ENCODE measurements at regions not wholly inside any gene's neighbourhood (a gene's known extent, or its start where the extent isn't known, plus 50 kb on each side); places are given as distances from the start of the nearest gene placed in this dataset.

GRCh38 chr5:175181331-175181730 is 262.7 kb downstream of the DRD1 start:
- TF ChIP-seq RCOR1 (IDR thresholded peaks at IDR 0.05; ENCODE audit: low read depth, low read length) (no peak), EP300 (IDR thresholded peaks at IDR 0.05) (no peak), CTCF (IDR thresholded peaks at IDR 0.05) (no peak), CEBPB (IDR thresholded peaks at IDR 0.05) (no peak), KDM1A (IDR thresholded peaks at IDR 0.05; ENCODE audit: low read depth) (no peak), POLR2A (IDR thresholded peaks at IDR 0.05; ENCODE audit: low read length) (no peak), JUN (IDR thresholded peaks at IDR 0.05) (no peak), MYC (IDR thresholded peaks at IDR 0.05; ENCODE audit: borderline replicate concordance, low read length) (no peak), KDM5A (IDR thresholded peaks at IDR 0.05) (no peak)
- TF ChIP-seq, protein P1, sequence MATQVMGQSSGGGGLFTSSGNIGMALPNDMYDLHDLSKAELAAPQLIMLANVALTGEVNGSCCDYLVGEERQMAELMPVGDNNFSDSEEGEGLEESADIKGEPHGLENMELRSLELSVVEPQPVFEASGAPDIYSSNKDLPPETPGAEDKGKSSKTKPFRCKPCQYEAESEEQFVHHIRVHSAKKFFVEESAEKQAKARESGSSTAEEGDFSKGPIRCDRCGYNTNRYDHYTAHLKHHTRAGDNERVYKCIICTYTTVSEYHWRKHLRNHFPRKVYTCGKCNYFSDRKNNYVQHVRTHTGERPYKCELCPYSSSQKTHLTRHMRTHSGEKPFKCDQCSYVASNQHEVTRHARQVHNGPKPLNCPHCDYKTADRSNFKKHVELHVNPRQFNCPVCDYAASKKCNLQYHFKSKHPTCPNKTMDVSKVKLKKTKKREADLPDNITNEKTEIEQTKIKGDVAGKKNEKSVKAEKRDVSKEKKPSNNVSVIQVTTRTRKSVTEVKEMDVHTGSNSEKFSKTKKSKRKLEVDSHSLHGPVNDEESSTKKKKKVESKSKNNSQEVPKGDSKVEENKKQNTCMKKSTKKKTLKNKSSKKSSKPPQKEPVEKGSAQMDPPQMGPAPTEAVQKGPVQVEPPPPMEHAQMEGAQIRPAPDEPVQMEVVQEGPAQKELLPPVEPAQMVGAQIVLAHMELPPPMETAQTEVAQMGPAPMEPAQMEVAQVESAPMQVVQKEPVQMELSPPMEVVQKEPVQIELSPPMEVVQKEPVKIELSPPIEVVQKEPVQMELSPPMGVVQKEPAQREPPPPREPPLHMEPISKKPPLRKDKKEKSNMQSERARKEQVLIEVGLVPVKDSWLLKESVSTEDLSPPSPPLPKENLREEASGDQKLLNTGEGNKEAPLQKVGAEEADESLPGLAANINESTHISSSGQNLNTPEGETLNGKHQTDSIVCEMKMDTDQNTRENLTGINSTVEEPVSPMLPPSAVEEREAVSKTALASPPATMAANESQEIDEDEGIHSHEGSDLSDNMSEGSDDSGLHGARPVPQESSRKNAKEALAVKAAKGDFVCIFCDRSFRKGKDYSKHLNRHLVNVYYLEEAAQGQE (IDR thresholded peaks at IDR 0.05): no peak

Data from A549 (cell line).